Activated T-cell treated with anti-CD3 and anti-CD28 coated beads, Interleukin-2, amount 50 U/mL, for 4 hours (primary cell): ENCODE measurements at regions not wholly inside any gene's neighbourhood (a gene's known extent, or its start where the extent isn't known, plus 50 kb on each side); places are given as distances from the start of the nearest gene placed in this dataset.

Source experiments
- ATAC-seq, 2 donors: fragments of 200-7000 bp; cut with Tn5 transposase; one replicate each; pipeline ENCODE4 v1.10.0; 2021
- DNase-seq: peaks from one replicate; pipeline ENCODE4 v3.0.0-alpha.2; 2020
- H3K27me3 Mint-ChIP-seq: one replicate; pipeline ENCODE4 v1.8.0; 2021; ENCODE audit warnings: low read depth, mixed read lengths
- H3K36me3 Mint-ChIP-seq: one replicate; pipeline ENCODE4 v1.8.0; 2022; ENCODE audit warnings: mixed read lengths; ENCODE audit not compliant: insufficient read depth
- H3K4me1 Mint-ChIP-seq: one replicate; pipeline ENCODE4 v1.8.0; 2021; ENCODE audit warnings: low read depth, mixed read lengths
- H3K4me3 Mint-ChIP-seq: one replicate; pipeline ENCODE4 v1.8.0; 2021; ENCODE audit warnings: mild to moderate bottlenecking, moderate library complexity, mixed read lengths
- H3K9me3 Mint-ChIP-seq: one replicate; pipeline ENCODE4 v1.8.0; 2021; ENCODE audit warnings: mixed read lengths

DNA sequence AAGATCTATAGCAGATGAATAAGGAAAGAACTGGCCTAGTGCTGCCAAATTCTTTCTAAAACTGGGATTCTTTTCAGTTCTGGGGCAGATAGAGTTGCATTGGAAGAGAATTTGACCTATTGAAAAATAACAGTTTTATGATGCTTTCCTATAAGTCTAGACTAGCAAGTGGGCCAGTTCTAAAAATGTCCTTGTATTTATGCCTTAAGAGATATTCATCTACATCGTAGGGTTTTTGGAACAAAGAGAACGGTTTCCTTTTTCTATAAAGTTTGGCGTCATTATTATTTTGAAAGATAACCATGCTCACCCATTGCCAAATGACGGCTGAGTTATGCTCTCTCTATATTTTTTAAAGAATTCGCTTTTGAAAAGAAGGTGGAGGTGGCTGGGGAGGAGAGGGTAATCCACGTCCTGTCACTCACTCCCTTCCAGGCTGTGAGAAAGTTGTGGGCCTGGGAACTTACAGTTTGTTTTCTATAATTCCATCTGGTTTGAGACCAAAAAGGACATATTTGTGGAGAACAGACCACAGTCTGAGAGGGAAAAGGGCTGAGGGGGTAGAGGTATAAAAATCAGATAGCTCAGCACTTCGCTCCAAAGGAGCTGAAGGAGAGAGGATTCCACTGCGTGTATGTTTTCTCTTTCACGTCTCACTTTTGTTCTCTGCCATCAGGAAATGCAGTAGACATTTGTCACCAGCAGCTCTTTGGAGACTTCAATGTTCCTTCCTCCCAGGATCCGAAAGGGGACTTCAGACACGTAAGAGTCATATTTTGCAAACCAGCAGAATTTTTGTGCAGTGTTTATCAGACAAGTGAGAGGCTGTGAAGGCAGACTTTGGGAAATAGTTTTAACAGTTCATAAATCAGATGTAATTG is 281.9 kb upstream of the FN1 start:
- Mint-ChIP-seq H3K4me1 (no peaks in the 10 kb centered on the region), H3K36me3 (no peaks in the 10 kb centered on the region), H3K27me3 (peaks cover 4% of the 10 kb centered on the region), H3K4me3 (no peak overlapping the region), H3K9me3 (peaks cover 3% of the 10 kb centered on the region)
- DNase-seq, result no peak
- no peak for ATAC-seq

DNA sequence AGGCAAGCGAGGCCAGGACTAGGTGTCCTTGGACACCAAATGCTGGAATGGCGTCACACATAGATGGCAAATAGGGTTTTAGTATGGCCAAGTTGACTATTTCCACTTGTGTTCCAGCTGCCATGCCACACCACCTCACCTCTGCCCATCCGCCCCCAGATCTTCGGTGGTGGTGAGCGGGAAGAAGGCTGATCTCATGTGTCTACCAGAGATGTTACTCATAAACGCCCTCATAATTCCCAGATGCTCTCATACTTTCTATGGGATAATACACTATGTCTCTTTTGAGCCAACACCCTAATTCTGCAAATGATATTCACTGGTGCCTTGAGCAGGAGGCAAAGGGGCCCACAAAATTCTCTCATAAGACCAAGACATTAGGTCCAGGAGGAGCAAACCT is 281.1 kb upstream of the FN1 start:
- DNase-seq (no peak), ATAC-seq (no peak)
- Mint-ChIP-seq H3K4me3 (no peak overlapping the region), H3K36me3 (no peaks in the 10 kb centered on the region), H3K27me3 (peaks cover 4% of the 10 kb centered on the region), H3K4me1 (no peaks in the 10 kb centered on the region), H3K9me3 (peaks cover 3% of the 10 kb centered on the region)

DNA sequence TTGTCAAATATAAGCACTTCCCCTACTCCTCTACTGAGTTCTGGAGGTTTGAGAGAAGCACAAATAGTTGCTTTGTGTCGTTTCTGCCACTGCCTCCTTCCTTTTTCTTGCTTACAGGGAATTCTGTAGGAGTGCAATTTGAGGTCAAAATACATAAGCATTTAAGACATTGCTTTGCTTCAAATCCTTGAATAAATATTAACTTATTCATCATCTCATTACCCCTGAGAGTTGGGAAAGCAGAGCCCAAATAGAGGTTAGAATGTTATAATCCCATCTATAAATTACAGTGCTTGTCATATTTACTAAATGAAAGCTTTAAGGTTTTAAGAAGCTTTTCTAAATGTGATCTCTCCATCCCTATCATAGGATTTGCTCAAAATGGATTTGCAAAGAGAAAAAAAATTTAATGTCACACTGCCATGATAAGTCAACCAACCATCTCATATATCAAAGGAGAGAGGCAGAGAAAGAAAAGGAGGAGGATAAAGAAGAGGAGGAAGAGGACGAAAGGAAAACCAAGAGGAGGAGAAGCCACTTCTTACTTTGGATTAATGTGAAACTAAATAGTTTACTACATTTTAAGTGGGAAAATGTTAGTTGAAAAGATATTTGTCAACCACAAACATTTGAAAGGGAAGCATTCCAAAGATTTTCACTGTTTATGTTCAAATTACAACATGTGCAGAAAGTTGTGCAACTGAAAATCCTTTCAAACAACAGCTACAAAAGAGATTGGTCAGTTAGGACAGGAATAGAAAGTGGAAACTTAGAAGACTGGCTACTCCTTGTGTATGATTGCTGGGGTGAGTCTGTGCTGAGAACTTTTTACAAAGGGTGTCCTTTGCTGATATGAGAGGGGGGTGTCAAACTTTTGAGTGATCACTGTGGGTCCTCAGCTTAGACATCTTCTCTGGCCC is 277.3 kb upstream of the FN1 start:
- peaks cover 4% of the 10 kb centered on the region for H3K27me3 Mint-ChIP-seq
- DNase-seq, result no peak
- H3K4me3 Mint-ChIP-seq, result no peak overlapping the region
- ATAC-seq, result no peak
- no peaks in the 10 kb centered on the region for H3K4me1 Mint-ChIP-seq
- no peaks in the 10 kb centered on the region for H3K9me3 Mint-ChIP-seq
- H3K36me3 Mint-ChIP-seq, result no peaks in the 10 kb centered on the region

- peaks cover 4% of the 10 kb centered on the region for H3K27me3 Mint-ChIP-seq
- no peak for DNase-seq
- ATAC-seq, result no peak
- no peaks in the 10 kb centered on the region for H3K9me3 Mint-ChIP-seq
- no peaks in the 10 kb centered on the region for H3K4me1 Mint-ChIP-seq
- no peaks in the 10 kb centered on the region for H3K36me3 Mint-ChIP-seq
- no peak overlapping the region for H3K4me3 Mint-ChIP-seq
Observed at GRCh38 chr2:215712219-215712868, 276.5 kb upstream of the FN1 start.

DNA sequence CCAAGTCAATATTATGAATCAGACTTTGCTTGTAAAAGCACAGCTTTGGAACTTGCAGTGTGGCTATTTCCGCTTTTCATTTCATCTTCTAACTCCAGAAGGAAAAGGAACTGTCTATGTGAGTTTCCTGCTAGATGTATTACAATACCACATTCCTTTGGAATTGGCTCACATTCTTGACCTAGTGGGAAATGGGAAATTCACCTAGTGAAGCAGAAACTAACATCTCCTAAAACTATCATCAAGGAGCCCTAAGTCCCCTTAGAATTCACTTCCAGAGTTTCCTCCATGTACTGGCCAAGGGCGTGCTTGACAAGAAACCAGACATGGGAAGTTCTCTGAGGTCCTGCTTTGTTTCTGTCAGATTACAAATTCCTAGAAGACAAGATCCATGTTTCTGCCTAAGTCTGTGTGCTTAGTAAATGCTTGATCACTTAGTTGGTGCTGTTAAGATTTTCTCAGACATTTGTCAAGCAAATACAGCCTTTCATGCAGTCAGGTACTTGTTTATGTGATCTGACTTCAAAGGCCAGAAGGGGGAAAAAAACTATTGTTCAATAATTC is 275.7 kb upstream of the FN1 start:
- ATAC-seq, result no peak
- no peaks in the 10 kb centered on the region for H3K9me3 Mint-ChIP-seq
- H3K4me1 Mint-ChIP-seq, result no peaks in the 10 kb centered on the region

DNA sequence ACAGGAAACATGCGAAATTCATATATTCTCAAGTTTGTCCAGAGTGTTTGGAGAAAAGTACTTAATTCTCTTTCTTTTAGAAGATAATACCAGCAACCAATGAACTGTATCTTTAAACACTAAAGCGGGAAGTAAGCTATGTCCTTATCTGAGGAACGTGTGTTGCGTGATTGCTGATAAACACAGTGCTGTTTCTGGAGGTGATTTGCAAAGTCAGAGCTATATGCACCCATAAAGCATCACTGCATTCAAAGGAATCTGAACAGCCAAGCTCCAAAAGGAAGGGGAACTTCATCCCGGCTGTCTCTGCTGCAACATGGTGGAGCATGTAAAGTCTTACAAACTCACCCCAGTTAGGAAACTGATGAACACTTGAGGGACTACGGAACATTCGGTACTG is 271.7 kb upstream of the FN1 start:
- Mint-ChIP-seq H3K4me3 (no peak overlapping the region), H3K9me3 (no peaks in the 10 kb centered on the region), H3K36me3 (no peaks in the 10 kb centered on the region), H3K4me1 (no peaks in the 10 kb centered on the region), H3K27me3 (no peaks in the 10 kb centered on the region)
- ATAC-seq (no peak), DNase-seq (no peak)

More for the DNA sequence above, 275.7 kb upstream of the FN1 start:
- no peak for DNase-seq
- H3K27me3 Mint-ChIP-seq, result peaks cover 4% of the 10 kb centered on the region
- no peaks in the 10 kb centered on the region for H3K36me3 Mint-ChIP-seq
- H3K4me3 Mint-ChIP-seq, result no peak overlapping the region

DNA sequence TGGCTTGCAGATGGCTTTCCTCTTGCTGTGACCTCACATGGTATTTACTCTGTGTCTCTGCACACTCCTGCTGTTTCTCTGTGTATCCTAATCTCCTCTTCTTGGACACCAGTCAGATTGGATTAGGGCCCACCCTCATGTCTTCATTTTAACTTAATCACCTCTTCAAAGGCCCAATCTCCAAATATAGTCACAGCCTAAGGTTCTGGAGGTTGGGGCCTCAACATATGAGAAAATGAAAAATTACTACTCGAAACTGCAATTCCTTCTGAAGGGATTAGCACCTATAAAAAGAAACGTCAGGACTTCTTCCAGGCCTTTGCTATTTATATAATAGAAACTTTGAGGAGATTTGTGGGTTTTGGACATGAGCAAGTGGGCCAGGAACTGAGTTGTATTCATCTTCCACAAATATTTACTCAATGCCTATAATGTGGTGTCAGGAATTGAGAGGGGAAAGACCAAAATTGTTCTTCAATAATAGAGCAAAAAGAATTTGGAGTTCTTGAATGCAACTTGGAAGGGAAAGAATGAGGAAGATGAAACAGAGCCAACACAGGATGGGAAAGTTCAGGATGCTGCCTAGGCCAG is 270.0 kb upstream of the FN1 start:
- DNase-seq, result no peak
- no peak overlapping the region for H3K4me3 Mint-ChIP-seq
- no peaks in the 10 kb centered on the region for H3K4me1 Mint-ChIP-seq
- no peaks in the 10 kb centered on the region for H3K9me3 Mint-ChIP-seq
- no peak for ATAC-seq
- H3K36me3 Mint-ChIP-seq, result no peaks in the 10 kb centered on the region
- no peaks in the 10 kb centered on the region for H3K27me3 Mint-ChIP-seq

DNA sequence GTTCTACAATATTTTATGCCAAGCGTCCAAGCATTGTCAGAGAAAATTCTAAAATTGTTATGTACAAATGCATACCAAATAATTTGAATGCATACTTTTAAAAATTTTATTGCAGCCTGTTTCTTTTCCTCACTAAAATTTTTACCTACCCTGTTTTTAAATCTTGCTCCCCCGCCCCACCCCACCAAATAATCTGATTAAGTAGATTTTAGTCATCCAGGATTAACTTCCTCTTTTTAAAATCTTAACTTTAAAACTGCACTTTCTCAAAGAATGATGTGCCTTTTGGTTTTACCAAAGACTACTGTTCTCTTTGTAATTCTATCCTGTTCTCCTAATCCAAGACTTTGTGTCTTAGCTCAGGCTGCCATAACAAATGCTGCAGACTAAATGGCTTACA is 269.4 kb upstream of the FN1 start:
- no peaks in the 10 kb centered on the region for H3K9me3 Mint-ChIP-seq
- H3K4me3 Mint-ChIP-seq, result no peak overlapping the region
- DNase-seq (no peak), ATAC-seq (no peak)
- no peaks in the 10 kb centered on the region for H3K36me3 Mint-ChIP-seq
- H3K4me1 Mint-ChIP-seq, result no peaks in the 10 kb centered on the region
- no peaks in the 10 kb centered on the region for H3K27me3 Mint-ChIP-seq

DNA sequence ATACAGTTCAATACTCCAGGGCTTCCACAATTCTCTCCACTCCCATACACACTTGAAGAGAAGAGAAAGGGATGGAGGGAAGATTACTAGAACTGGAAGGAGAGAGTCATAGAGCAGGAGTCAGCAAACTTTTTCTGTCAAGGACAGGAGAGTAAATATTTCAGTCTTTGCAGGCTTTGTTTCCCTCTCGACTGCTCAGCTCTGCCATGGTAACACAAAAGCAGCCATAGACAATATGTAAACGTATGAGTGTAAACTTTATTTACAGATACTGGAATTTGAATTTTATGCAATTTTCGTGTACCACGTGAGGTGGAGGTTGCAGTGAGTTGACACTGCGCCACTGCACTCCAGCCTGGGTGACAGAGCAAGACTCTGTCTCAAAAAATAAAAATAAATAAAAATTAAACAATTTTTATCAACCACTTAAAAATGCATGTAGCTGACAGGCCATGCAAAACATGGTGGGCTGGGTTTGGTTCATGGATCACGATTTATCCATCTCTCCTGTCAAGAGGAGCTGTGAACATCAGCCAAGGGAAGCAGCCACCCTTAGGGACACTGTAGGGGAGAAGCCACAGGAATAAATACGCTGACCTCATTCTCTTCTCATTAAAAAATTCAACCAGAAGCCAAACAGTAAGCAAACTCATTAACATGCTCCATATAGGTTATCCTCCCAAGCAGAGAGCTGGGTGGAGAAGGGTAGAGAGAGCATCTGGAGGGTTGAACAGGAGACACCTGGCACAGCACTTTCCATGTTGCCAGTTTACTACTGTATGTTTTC is 266.4 kb upstream of the FN1 start:
- Mint-ChIP-seq H3K27me3 (no peaks in the 10 kb centered on the region), H3K36me3 (no peaks in the 10 kb centered on the region), H3K4me3 (no peak overlapping the region), H3K4me1 (no peaks in the 10 kb centered on the region), H3K9me3 (no peaks in the 10 kb centered on the region)
- no peak for DNase-seq
- ATAC-seq, result no peak

DNA sequence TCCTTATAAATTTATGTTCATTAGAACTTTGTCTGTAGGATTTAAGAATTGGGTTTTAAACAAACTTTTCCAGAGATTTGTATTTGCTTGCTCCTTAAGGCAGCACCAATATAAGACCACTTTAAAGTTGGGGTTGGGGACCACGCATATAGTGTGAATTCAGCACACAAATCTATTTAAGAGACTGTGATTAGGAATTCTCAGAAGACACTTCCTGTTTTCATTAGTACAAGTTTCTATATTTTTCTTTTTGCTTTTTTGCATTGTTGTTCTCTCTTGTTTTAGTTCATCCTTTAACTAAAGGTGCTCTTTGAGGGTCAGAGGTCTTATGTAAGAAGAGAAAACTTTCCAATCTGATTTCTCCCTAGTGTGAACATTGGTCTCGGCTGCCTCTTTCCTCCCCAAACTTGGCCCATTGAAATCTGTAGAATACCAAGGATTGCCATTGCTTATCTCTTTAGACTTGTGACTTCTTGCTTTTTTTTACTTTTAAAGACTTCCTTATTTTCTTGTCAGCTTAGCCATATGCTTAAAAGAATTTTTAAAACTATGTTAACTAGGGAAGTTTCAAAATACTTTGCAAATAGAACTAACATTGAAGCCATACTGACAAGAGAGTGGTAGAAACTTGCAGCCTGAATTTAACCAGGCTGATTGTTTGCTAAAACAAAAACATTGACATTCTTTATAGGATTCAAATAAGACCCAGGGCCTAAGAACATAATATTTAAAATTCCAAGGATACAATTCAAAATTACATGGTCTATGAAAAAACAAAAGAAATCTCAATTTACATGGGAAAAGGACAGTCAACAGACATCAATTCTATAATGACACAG is 264.1 kb upstream of the FN1 start:
- ATAC-seq (no peak), DNase-seq (no peak)
- Mint-ChIP-seq H3K36me3 (no peaks in the 10 kb centered on the region), H3K27me3 (no peaks in the 10 kb centered on the region), H3K4me1 (no peaks in the 10 kb centered on the region), H3K4me3 (no peak overlapping the region), H3K9me3 (no peaks in the 10 kb centered on the region)

DNA sequence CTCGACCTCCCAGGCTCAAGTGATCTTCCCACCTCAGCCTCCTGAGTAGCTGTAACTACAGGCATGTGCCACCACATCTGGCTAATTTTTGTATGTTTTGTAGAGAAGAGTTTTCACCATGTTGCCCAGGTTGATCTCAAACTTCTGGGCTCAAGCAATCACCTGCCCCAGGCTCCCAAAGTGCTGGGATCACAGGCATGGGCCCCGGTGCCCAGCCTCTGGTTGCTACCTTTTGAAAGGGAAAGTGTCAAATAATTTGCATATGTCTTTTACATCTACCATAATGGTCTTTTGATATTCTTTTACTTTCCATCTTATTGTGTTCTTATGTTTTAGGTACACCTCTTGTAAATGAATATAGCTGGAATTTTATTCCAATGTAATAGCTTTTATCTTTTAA is 263.1 kb upstream of the FN1 start:
- ATAC-seq (no peak), DNase-seq (no peak)
- H3K4me3 Mint-ChIP-seq, result no peak overlapping the region
- no peaks in the 10 kb centered on the region for H3K9me3 Mint-ChIP-seq
- H3K36me3 Mint-ChIP-seq, result no peaks in the 10 kb centered on the region
- no peaks in the 10 kb centered on the region for H3K27me3 Mint-ChIP-seq
- H3K4me1 Mint-ChIP-seq, result no peaks in the 10 kb centered on the region

- H3K36me3 Mint-ChIP-seq, result no peaks in the 10 kb centered on the region
- ATAC-seq (no peak), DNase-seq (no peak)
- no peaks in the 10 kb centered on the region for H3K4me1 Mint-ChIP-seq
- no peak overlapping the region for H3K4me3 Mint-ChIP-seq
- H3K27me3 Mint-ChIP-seq, result no peaks in the 10 kb centered on the region
- H3K9me3 Mint-ChIP-seq, result no peaks in the 10 kb centered on the region
Observed at GRCh38 chr2:215698566-215698965, 262.7 kb upstream of the FN1 start.

GRCh38 chr2:215697496-215697895 is 261.6 kb upstream of the FN1 start:
- H3K27me3 Mint-ChIP-seq, result no peaks in the 10 kb centered on the region
- no peak for ATAC-seq

More at GRCh38 chr2:215697496-215697895, 261.6 kb upstream of the FN1 start:
- no peaks in the 10 kb centered on the region for H3K9me3 Mint-ChIP-seq
- no peak overlapping the region for H3K4me3 Mint-ChIP-seq
- no peaks in the 10 kb centered on the region for H3K36me3 Mint-ChIP-seq
- no peak for DNase-seq
- no peaks in the 10 kb centered on the region for H3K4me1 Mint-ChIP-seq
